Activated CD4-positive, alpha-beta T cell treated with anti-CD3 and anti-CD28 coated beads, Interleukin-2, amount 50 U/mL, for 24 hours (primary cell): ENCODE measurements at regions not wholly inside any gene's neighbourhood (a gene's known extent, or its start where the extent isn't known, plus 50 kb on each side); places are given as distances from the start of the nearest gene placed in this dataset.
"Not testable (repeated sequence)": the region's sequence is repeated elsewhere in the genome, so short reads cannot be mapped to it uniquely, and the experiment has no call there.

Experiments used
- DNase-seq, 2 donors: peaks; one replicate each; pipeline ENCODE4 v3.0.0-alpha.2; 2020; ENCODE audit warnings: low read depth in 1 of 2, low spot score in 1 of 2

- DNase-seq, result no peak
Measured at GRCh38 chr2:235105821-235106359, 154.1 kb downstream of the SH3BP4 start.

GRCh38 chr2:235106874-235107639 lies 155.2 kb downstream of the SH3BP4 start:
- DNase-seq, result no peak

GRCh38 chr2:235107640-235107951 lies 155.8 kb downstream of the SH3BP4 start:
- DNase-seq, result no peak

- DNase-seq, result not testable (repeated sequence)
Measured at GRCh38 chr2:235109561-235109960, 157.7 kb downstream of the SH3BP4 start.

GRCh38 chr2:235112365-235112764 lies 160.5 kb downstream of the SH3BP4 start:
- no peak for DNase-seq

- no peak for DNase-seq
Measured at GRCh38 chr2:235113854-235114253, 162.0 kb downstream of the SH3BP4 start.

- no peak for DNase-seq
Measured at GRCh38 chr2:235114286-235114685, 162.5 kb downstream of the SH3BP4 start.

GRCh38 chr2:235115521-235115920 lies 163.7 kb downstream of the SH3BP4 start:
- no peak for DNase-seq

GRCh38 chr2:235116885-235117492 lies 165.2 kb downstream of the SH3BP4 start:
- DNase-seq, result no peak

- DNase-seq, result no peak
Measured at GRCh38 chr2:235126768-235127167, 175.0 kb downstream of the SH3BP4 start.

- no peak for DNase-seq
Measured at GRCh38 chr2:235127931-235128330, 176.1 kb downstream of the SH3BP4 start.

- DNase-seq, result no peak
Measured at GRCh38 chr2:235129850-235130249, 178.0 kb downstream of the SH3BP4 start.

- no peak for DNase-seq
Measured at GRCh38 chr2:235131334-235132305, 179.8 kb downstream of the SH3BP4 start.

GRCh38 chr2:235132651-235133050 lies 180.8 kb downstream of the SH3BP4 start:
- DNase-seq, result no peak

- no peak for DNase-seq
Measured at GRCh38 chr2:235133837-235134236, 182.0 kb downstream of the SH3BP4 start.

- no peak for DNase-seq
Measured at GRCh38 chr2:235134420-235134819, 182.6 kb downstream of the SH3BP4 start.

GRCh38 chr2:235135195-235135965 lies 183.6 kb downstream of the SH3BP4 start:
- DNase-seq, result no peak

GRCh38 chr2:235135990-235136561 lies 184.3 kb downstream of the SH3BP4 start:
- DNase-seq, result peak; percentile 7 to 21

GRCh38 chr2:235138339-235138738 lies 186.5 kb downstream of the SH3BP4 start:
- no peak for DNase-seq
